ENCODE measurements at regions not wholly inside any gene's neighbourhood (a gene's known extent, or its start where the extent isn't known, plus 50 kb on each side); places are given as distances from the start of the nearest gene placed in this dataset.

GRCh38 chr5:90312027-90312426 lies 97.5 kb downstream of the CETN3 start:
- TF ChIP-seq POLR2A (IDR thresholded peaks at IDR 0.05; ENCODE audit: low read depth, low read length) (no peak), MAFK (IDR thresholded peaks at IDR 0.05; ENCODE audit: low read depth, low read length) (peak; percentile 46)
- in situ Hi-C loops (cut with MboI; ENCODE audit: low sequenced_read_pairs) = no loop called here
- dilution Hi-C loops (cut with HindIII; ENCODE audit: low sequenced_read_pairs, unreplicated experiment) = no loop called here
- Histone ChIP-seq H3K56ac (ENCODE audit: extremely low read depth, insufficient read depth, low read length) (no peak overlapping the region), H3K14ac (replicated peaks; ENCODE audit: low read depth, low read length) (no peak overlapping the region), H3K4me2 (ENCODE audit: low read depth, low read length) (no peak overlapping the region), H2BK20ac (ENCODE audit: low read depth, low read length) (no peak overlapping the region), H4K5ac (ENCODE audit: low read depth, low read length) (no peak overlapping the region), H4K8ac (ENCODE audit: low read depth in 2 of 2, low read length in 2 of 2) (no peak overlapping the region), H3K9me1 (ENCODE audit: insufficient read depth, low read length) (no peaks in the 10 kb centered on the region), H3K9me3 (ENCODE audit: control insufficient read depth, insufficient read depth, low read length) (no peaks in the 10 kb centered on the region), H4K20me1 (ENCODE audit: insufficient read depth, low read length) (no peaks in the 10 kb centered on the region), H3K4me3 (ENCODE audit: insufficient read depth, low read depth, low read length) (no peak overlapping the region), H3K9ac (ENCODE audit: low read depth, low read length) (no peak overlapping the region), H2BK120ac (ENCODE audit: low read depth, low read length) (no peak overlapping the region), H3K27ac (ENCODE audit: insufficient read depth, low read length) (no peak overlapping the region), H3K79me1 (ENCODE audit: low read depth in 1 of 2, low read length in 2 of 2) (no peaks in the 10 kb centered on the region), H2AK9ac (replicated peaks; ENCODE audit: low read depth, low read length, poor library complexity) (no peak overlapping the region), H2AK5ac (ENCODE audit: low read depth, low read length) (no peak overlapping the region), H3K36me3 (ENCODE audit: control insufficient read depth, insufficient read depth, low read length) (no peaks in the 10 kb centered on the region), H3K23ac (ENCODE audit: low read depth, low read length) (no peak overlapping the region), H2BK5ac (ENCODE audit: low read depth, low read length, poor library complexity, severe bottlenecking) (no peak overlapping the region), H3K4me1 (ENCODE audit: control insufficient read depth, insufficient read depth, low read length) (no peaks in the 10 kb centered on the region), H3K4ac (ENCODE audit: low read depth, low read length) (no peak overlapping the region), H3K27me3 (ENCODE audit: control insufficient read depth, insufficient read depth, low read length) (no peaks in the 10 kb centered on the region), H3K18ac (ENCODE audit: low read depth, low read length) (no peak overlapping the region), H2BK15ac (ENCODE audit: low read depth, low read length) (no peak overlapping the region), H2AFZ (replicated peaks; ENCODE audit: low read length, poor library complexity) (no peak overlapping the region), H4K91ac (ENCODE audit: insufficient read depth, low read depth, low read length) (no peak overlapping the region)
- DNase-seq (no peak), ATAC-seq (ENCODE audit: low read depth) (no peak)
- POLR2A ChIA-PET (ENCODE audit: unreplicated experiment) = no interaction called here
- CTCF ChIA-PET = no interaction called here
- intact Hi-C loops (cut with micrococcal nuclease) = no loop called here
- WGBS, 2 experiments (ENCODE audit: extremely low coverage in 2 of 2, insufficient read length in 1 of 2) = no CpG with 5 or more reads among the region's 2 CpGs
- BruUV-seq (replicated peaks) = no TSS peak
